H1 (cell line): ENCODE measurements at regions not wholly inside any gene's neighbourhood (a gene's known extent, or its start where the extent isn't known, plus 50 kb on each side); places are given as distances from the start of the nearest gene placed in this dataset.

ENCODE experiments used
- CTCF ChIA-PET: fragments of 300-600 bp; sonication (Branson Sonifier 250); formaldehyde crosslinking; loops from one replicate; lab custom pipeline; 2021; ENCODE audit not compliant: partially characterized antibody; lab: Charles Lee
- POLR2A ChIA-PET: fragments of 300-600 bp; sonication (Branson Sonifier 250); formaldehyde crosslinking; loops from one replicate; lab custom pipeline; 2021; ENCODE audit warnings: inconsistent platforms; ENCODE audit not compliant: partially characterized antibody; lab: Charles Lee
- DNase-seq, 2 experiments: peaks; one replicate each; pipeline versions ENCODE4 v3.0.0 to v3.0.0-alpha.2; 2010 to 2022; ENCODE audit warnings: low spot score in 2 of 2, low read depth in 1 of 2, mixed read lengths in 1 of 2
- FAIRE-seq: peaks from 2 replicates; lab custom pipeline; 2011; peaks lifted over from hg19 to GRCh38; lab: Jason Lieb, UNC
- H2AFZ ChIP-seq: 2 replicates; pipeline ENCODE4 v1.8.1; 2012; ENCODE audit warnings: low read length, inconsistent platforms
- H2AK5ac ChIP-seq: 2 replicates; pipeline ENCODE4 v1.6.1; 2013; ENCODE audit warnings: low read depth, low read length
- H2BK120ac ChIP-seq: replicated peaks from 2 replicates; pipeline ENCODE3; 2013; ENCODE audit warnings: low read depth, low read length, inconsistent platforms
- H2BK12ac ChIP-seq: 2 replicates; pipeline ENCODE4 v1.6.1; 2013; ENCODE audit warnings: low read depth, low read length
- H2BK15ac ChIP-seq: 2 replicates; pipeline ENCODE4 v1.6.1; 2013; ENCODE audit warnings: low read length
- H2BK20ac ChIP-seq: 2 replicates; pipeline ENCODE4 v1.6.1; 2013; ENCODE audit warnings: low read length
- H2BK5ac ChIP-seq: 2 replicates; pipeline ENCODE4 v1.6.1; 2013; ENCODE audit warnings: low read depth, low read length
- H3K14ac ChIP-seq: 2 replicates; pipeline ENCODE4 v1.6.1; 2013; ENCODE audit warnings: inconsistent platforms; ENCODE audit not compliant: insufficient read length
- H3K18ac ChIP-seq: 2 replicates; pipeline ENCODE4 v1.6.1; 2013; ENCODE audit warnings: low read length; ENCODE audit errors: extremely low read depth
- H3K23ac ChIP-seq: 2 replicates; pipeline ENCODE4 v1.6.1; 2013; ENCODE audit warnings: inconsistent platforms; ENCODE audit not compliant: insufficient read length
- H3K23me2 ChIP-seq: 2 replicates; pipeline ENCODE4 v1.6.1; 2013; ENCODE audit warnings: low read depth, low read length
- H3K27ac ChIP-seq: 2 replicates; pipeline ENCODE4 v1.6.1; 2011; ENCODE audit warnings: low read depth, low read length, inconsistent platforms
- H3K27me3 ChIP-seq, 4 experiments: replicated peaks in 1 of 4; 1 replicate in 1 of 4; 2 replicates in 3 of 4; pipeline versions ENCODE4 v1.6.1 to v1.8.1; 2011 to 2013; ENCODE audit warnings: low read length in 3 of 4, mild to moderate bottlenecking in 3 of 4, inconsistent platforms in 2 of 4, mixed read lengths in 2 of 4, moderate library complexity in 1 of 4; ENCODE audit not compliant: control insufficient read depth in 3 of 4, insufficient read depth in 3 of 4; ENCODE audit errors: extremely low read depth in 1 of 4
- H3K36me3 ChIP-seq, 4 experiments: 2 replicates each; pipeline versions ENCODE4 v1.6.1 to v1.8.1; 2011 to 2013; ENCODE audit warnings: mild to moderate bottlenecking in 4 of 4, low read length in 3 of 4, moderate library complexity in 2 of 4, control low read depth in 1 of 4, inconsistent platforms in 1 of 4; ENCODE audit not compliant: insufficient read depth in 4 of 4, control insufficient read depth in 2 of 4
- H3K4ac ChIP-seq: replicated peaks from 2 replicates; pipeline ENCODE3; 2013; ENCODE audit warnings: low read length, low read depth, mixed read lengths, inconsistent platforms; ENCODE audit not compliant: insufficient read length
- H3K4me1 ChIP-seq, 4 experiments: replicated peaks in 1 of 4; 1 replicate in 1 of 4; 2 replicates in 3 of 4; pipeline versions ENCODE4 v1.6.1 to v1.8.1; 2011 to 2013; ENCODE audit warnings: low read length in 3 of 4, inconsistent platforms in 2 of 4, mixed read lengths in 1 of 4; ENCODE audit not compliant: insufficient read depth in 4 of 4, control insufficient read depth in 3 of 4
- H3K4me2 ChIP-seq, 2 experiments: 2 replicates each; pipeline versions ENCODE4 v1.6.1 to v1.8.1; 2011 to 2013; ENCODE audit warnings: low read depth in 2 of 2, low read length in 2 of 2, control low read depth in 1 of 2, inconsistent platforms in 1 of 2, mild to moderate bottlenecking in 1 of 2; ENCODE audit not compliant: insufficient read depth in 1 of 2
- H3K4me3 ChIP-seq, 4 experiments: fragments of 200-600, 300-600 bp in 1 of 4; sonication (generic), shearing (Covaris generic), sonication (Bioruptor Twin) in 1 of 4; 2 replicates each; pipeline versions ENCODE4 v1.5.1 to v1.8.1; 2011 to 2016; ENCODE audit warnings: low read length in 4 of 4, low read depth in 3 of 4, control low read depth in 2 of 4, inconsistent platforms in 2 of 4, mild to moderate bottlenecking in 2 of 4, mixed read lengths in 1 of 4, moderate library complexity in 1 of 4; ENCODE audit not compliant: insufficient read depth in 2 of 4; ENCODE audit errors: extremely low read depth in 1 of 4
- H3K56ac ChIP-seq: replicated peaks from 2 replicates; pipeline ENCODE3; 2013; ENCODE audit warnings: low read depth, mild to moderate bottlenecking, mixed read lengths, low read length, inconsistent platforms; ENCODE audit not compliant: insufficient read length
- H3K79me1 ChIP-seq: 2 replicates; pipeline ENCODE4 v1.6.1; 2013; ENCODE audit warnings: low read depth, low read length, control low read depth
- H3K79me2 ChIP-seq, 2 experiments: 2 replicates each; pipeline versions ENCODE4 v1.6.1 to v1.8.1; 2012 to 2013; ENCODE audit warnings: low read length in 2 of 2, mild to moderate bottlenecking in 2 of 2, inconsistent platforms in 1 of 2; ENCODE audit not compliant: insufficient read depth in 2 of 2, control insufficient read depth in 1 of 2
- H3K9ac ChIP-seq, 4 experiments: replicated peaks in 1 of 4; 1 replicate in 1 of 4; 2 replicates in 3 of 4; pipeline versions ENCODE4 v1.6.1 to v1.8.1; 2011 to 2013; ENCODE audit warnings: low read depth in 3 of 4, low read length in 3 of 4, control low read depth in 2 of 4, mild to moderate bottlenecking in 2 of 4, moderate library complexity in 2 of 4, inconsistent platforms in 1 of 4; ENCODE audit errors: extremely low read depth in 1 of 4
- H3K9me3 ChIP-seq, 2 experiments: 2 replicates each; pipeline versions ENCODE4 v1.6.1 to v1.8.1; 2012 to 2013; ENCODE audit warnings: mild to moderate bottlenecking in 2 of 2, moderate library complexity in 2 of 2, control low read depth in 1 of 2, inconsistent platforms in 1 of 2, low read depth in 1 of 2, low read length in 1 of 2, mixed read lengths in 1 of 2; ENCODE audit not compliant: insufficient read depth in 2 of 2
- H4K20me1 ChIP-seq, 2 experiments: replicated peaks in 1 of 2; 2 replicates each; pipeline versions ENCODE3 to v1.8.1; 2011 to 2013; ENCODE audit warnings: inconsistent platforms in 2 of 2, low read length in 2 of 2, mild to moderate bottlenecking in 1 of 2; ENCODE audit not compliant: insufficient read depth in 2 of 2, control insufficient read depth in 1 of 2
- H4K5ac ChIP-seq: 2 replicates; pipeline ENCODE4 v1.6.1; 2013; ENCODE audit warnings: low read length, low read depth, mixed read lengths, inconsistent platforms; ENCODE audit not compliant: insufficient read length
- H4K8ac ChIP-seq: 2 replicates; pipeline ENCODE4 v1.8.0; 2013; ENCODE audit warnings: mild to moderate bottlenecking, moderate library complexity, low read length, inconsistent platforms; ENCODE audit not compliant: insufficient read depth; ENCODE audit errors: extremely low read depth
- H4K91ac ChIP-seq: replicated peaks from 2 replicates; pipeline ENCODE3; 2013; ENCODE audit warnings: low read length, mixed read lengths, inconsistent platforms; ENCODE audit not compliant: insufficient read length
- TEAD4 ChIP-seq: IDR thresholded peaks from 2 replicates; pipeline ENCODE4 v1.6.1; 2012; ENCODE audit warnings: low read depth, low read length, inconsistent platforms, mixed read lengths
- WGBS, 2 experiments: shearing (Covaris generic) in 1 of 2; methylation state at CpG; one replicate each; pipeline versions ENCODE4 v1.1.6 to v1.1.7; 2013 to 2015; ENCODE audit warnings: low lambda C conversion rate in 2 of 2, mixed read lengths in 2 of 2, inconsistent platforms in 1 of 2, low coverage in 1 of 2, missing lambda C conversion rate in 1 of 2; ENCODE audit not compliant: insufficient replicate concordance in 2 of 2, insufficient coverage in 1 of 2, insufficient read length in 1 of 2; ENCODE audit errors: extremely low coverage in 1 of 2, missing lambda C conversion rate in 1 of 2; 5-methylcytosine and 5-hydroxymethylcytosine counted together

DNA sequence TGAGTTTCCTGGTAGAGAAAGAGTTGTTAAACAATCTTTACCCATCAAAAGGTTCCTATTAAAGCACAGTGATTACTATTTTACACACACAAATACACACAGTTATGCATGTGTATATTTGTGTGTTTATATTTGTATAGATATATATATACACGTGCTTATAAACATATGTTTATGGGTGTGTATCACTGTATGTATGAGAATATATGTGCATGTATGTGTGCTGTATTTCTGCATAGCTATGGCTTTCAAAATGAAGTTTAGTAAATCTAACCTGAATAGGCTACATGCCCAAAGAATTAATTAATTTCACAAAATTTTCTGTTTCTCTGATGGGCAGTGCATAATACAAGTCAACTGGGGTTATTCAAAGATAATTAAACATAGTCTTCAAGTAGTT, 723.1 kb upstream of the KIRREL3 start:
- 90% methylated on average over 1 of the region's 1 CpG; no CpG with 5 or more reads in 1 of the 2 experiments for WGBS, 2 experiments
- H3K23me2 ChIP-seq: no peaks in the 10 kb centered on the region
- H2BK12ac ChIP-seq: no peak overlapping the region
- no peak overlapping the region for H3K4ac ChIP-seq
- H3K27me3 ChIP-seq: no peaks in the 10 kb centered on the region
- no peak overlapping the region for H2BK20ac ChIP-seq
- POLR2A ChIA-PET: no interaction called here
- no peak for TF ChIP-seq TEAD4
- H4K5ac ChIP-seq: no peak overlapping the region
- no peak overlapping the region for H2BK120ac ChIP-seq
- no peak overlapping the region for H3K4me2 ChIP-seq
- no peaks in the 10 kb centered on the region for H3K36me3 ChIP-seq
- H3K27ac ChIP-seq: no peak overlapping the region
- no peak overlapping the region for H3K56ac ChIP-seq
- no peak overlapping the region for H4K8ac ChIP-seq
- no peak overlapping the region for H2BK5ac ChIP-seq
- no peak overlapping the region for H2AK5ac ChIP-seq
- no peaks in the 10 kb centered on the region for H4K20me1 ChIP-seq
- FAIRE-seq: no peak
- no peak overlapping the region for H3K9ac ChIP-seq
- H3K79me2 ChIP-seq: no peaks in the 10 kb centered on the region
- H3K14ac ChIP-seq: no peak overlapping the region
- DNase-seq: no peak
- no peaks in the 10 kb centered on the region for H3K79me1 ChIP-seq
- no peak overlapping the region for H3K18ac ChIP-seq
- no peak overlapping the region for H2BK15ac ChIP-seq
- no peak overlapping the region for H3K4me3 ChIP-seq
- H2AFZ ChIP-seq: no peak overlapping the region
- CTCF ChIA-PET: interaction anchor here (0.7 to 1.1 kb wide), 2 partner anchors 68 to 253 kb away, joined by 3 read pairs; no protein-coding TSS in a partner anchor
- H4K91ac ChIP-seq: no peak overlapping the region
- no peaks in the 10 kb centered on the region for H3K4me1 ChIP-seq
- H3K23ac ChIP-seq: no peak overlapping the region
- no peaks in the 10 kb centered on the region for H3K9me3 ChIP-seq
